SK-N-MC (cell line): ENCODE measurements at regions not wholly inside any gene's neighbourhood (a gene's known extent, or its start where the extent isn't known, plus 50 kb on each side); places are given as distances from the start of the nearest gene placed in this dataset.

Source experiments
- DNase-seq: peaks from one replicate; pipeline ENCODE4 v3.0.0-alpha.2; 2011; ENCODE audit warnings: low read depth, low spot score
- H3K27ac ChIP-seq: fragments of 200-600 bp; sonication (generic); 2 replicates; pipeline ENCODE4 v1.5.1; 2016; ENCODE audit warnings: mixed run types
- H3K36me3 ChIP-seq: fragments of 200-600 bp; sonication (generic); 2 replicates; pipeline ENCODE4 v1.6.1; 2017; ENCODE audit warnings: antibody characterized with exemption, low read length, mixed read lengths; ENCODE audit not compliant: insufficient read depth
- H3K4me3 ChIP-seq: fragments of 200-600 bp; sonication (generic); 2 replicates; pipeline ENCODE4 v1.5.1; 2016
- H3K9ac ChIP-seq: fragments of 200-600 bp; sonication (generic); 2 replicates; pipeline ENCODE4 v1.8.0; 2017; ENCODE audit warnings: mixed run types, mixed read lengths; ENCODE audit not compliant: insufficient read length
- H3K9me3 ChIP-seq: fragments of 200-600 bp; sonication (generic); 2 replicates; pipeline ENCODE4 v1.6.1; 2017; ENCODE audit warnings: low read depth, mild to moderate bottlenecking, antibody characterized with exemption, low read length, moderate library complexity, mixed read lengths
- EZH2 ChIP-seq: fragments of 200-600 bp; sonication (generic); IDR thresholded peaks from one replicate; pipeline ENCODE4 v1.6.1; 2017; ENCODE audit warnings: antibody characterized with exemption
- FOXP2 ChIP-seq: optimal IDR thresholded peaks from 2 replicates; pipeline ENCODE3; 2011; ENCODE audit warnings: mild to moderate bottlenecking, moderate library complexity; ENCODE audit not compliant: insufficient read depth; ENCODE audit errors: extremely low read length, control extremely low read depth
- POLR2AphosphoS5 ChIP-seq: IDR thresholded peaks from 2 replicates; pipeline ENCODE4 v1.6.1; 2012; ENCODE audit warnings: mild to moderate bottlenecking, low read depth, low read length, borderline replicate concordance

DNA sequence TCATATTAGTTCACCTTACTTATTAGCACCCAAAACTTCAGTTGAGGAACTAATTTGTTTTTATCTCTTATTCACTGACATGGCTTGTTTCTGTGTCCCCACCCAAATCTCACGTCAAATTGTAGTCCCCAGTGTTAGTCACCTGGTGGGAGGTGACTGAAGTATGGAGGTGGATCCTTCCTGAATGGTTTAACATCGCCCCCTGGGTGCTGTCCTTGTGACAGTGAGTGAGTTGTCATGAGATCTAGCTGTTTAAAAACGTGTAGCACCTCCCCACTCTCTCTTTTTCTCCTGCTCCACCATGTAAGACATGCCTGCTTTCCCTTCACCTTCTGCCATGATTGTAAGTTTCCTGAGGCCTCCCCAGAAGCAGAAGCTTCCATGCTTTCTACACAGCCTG is 75.0 kb upstream of the HECTD2 start:
- Histone ChIP-seq H3K9ac (no peak overlapping the region), H3K9me3 (no peaks in the 10 kb centered on the region), H3K27ac (no peak overlapping the region), H3K36me3 (no peaks in the 10 kb centered on the region), H3K4me3 (no peak overlapping the region)
- no peak for DNase-seq
- TF ChIP-seq FOXP2 (no peak), EZH2 (no peak), POLR2AphosphoS5 (no peak)

DNA sequence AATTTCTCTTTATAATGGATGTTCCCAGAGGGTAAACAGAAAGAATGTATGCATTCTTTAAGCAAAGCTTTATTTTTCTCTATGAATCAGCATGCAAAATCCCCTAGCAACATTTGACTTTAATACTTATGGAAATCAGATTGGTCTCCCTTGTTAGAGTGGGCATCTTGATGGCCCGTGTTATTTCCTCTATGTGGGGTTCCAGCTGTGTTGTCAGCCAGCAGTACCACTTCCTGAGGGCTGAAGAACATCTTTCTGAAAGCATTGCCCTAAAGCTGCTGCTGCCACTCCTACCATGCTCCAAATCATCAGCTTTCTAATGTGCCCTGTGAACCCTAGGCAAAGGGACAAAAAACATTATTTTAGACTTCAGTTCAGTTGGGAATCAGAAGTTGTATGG is 70.4 kb upstream of the HECTD2 start:
- no peaks in the 10 kb centered on the region for H3K9me3 ChIP-seq
- H3K4me3 ChIP-seq: no peak overlapping the region
- H3K36me3 ChIP-seq: no peaks in the 10 kb centered on the region
- DNase-seq: no peak
- TF ChIP-seq POLR2AphosphoS5 (no peak), EZH2 (no peak), FOXP2 (no peak)
- no peak overlapping the region for H3K9ac ChIP-seq
- peak overlapping the region; percentile 40; the same call in 1 of the 2 replicates for H3K27ac ChIP-seq

DNA sequence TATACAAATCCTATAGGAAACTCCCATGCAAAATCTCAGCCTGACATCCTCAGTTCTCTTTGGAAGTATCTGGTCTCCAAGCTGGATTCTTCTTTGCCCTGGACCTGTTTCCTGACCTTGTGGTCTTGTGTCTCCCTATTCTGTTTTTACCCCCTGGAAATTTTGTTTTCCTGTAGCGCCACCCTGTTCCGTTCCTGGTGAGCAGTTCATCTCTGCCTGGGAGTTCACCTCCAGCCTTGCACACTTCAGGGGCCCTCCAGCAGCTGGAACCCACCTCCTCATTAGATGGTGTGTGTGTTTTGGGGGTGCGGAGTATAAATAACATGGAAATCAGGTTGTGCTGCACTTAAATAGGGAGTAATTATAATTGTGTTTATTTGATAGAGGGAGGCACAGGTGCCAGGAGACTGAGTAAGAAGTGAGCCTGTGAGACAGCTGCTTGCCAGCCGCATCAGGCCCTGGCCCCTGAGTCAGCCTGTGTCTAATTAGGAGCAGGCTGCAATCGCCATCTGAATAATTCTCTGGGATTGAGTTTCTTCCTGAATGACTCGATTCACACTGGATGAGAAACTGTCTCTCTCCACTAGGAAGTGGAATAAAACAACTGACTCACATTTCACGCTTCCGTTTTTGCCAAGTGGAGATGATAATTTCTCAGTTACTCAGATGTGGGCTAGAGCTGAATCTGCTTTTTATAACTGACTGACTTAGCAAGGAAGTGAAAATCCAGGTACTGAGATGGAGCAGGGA is 69.4 kb upstream of the HECTD2 start:
- Histone ChIP-seq H3K36me3 (no peaks in the 10 kb centered on the region), H3K4me3 (peak overlapping the region; percentile 47), H3K27ac (peak overlapping the region; percentile 68), H3K9ac (no peak overlapping the region), H3K9me3 (no peaks in the 10 kb centered on the region)
- no peak for DNase-seq
- TF ChIP-seq EZH2: no peak
- TF ChIP-seq FOXP2: no peak
- TF ChIP-seq POLR2AphosphoS5: no peak

DNA sequence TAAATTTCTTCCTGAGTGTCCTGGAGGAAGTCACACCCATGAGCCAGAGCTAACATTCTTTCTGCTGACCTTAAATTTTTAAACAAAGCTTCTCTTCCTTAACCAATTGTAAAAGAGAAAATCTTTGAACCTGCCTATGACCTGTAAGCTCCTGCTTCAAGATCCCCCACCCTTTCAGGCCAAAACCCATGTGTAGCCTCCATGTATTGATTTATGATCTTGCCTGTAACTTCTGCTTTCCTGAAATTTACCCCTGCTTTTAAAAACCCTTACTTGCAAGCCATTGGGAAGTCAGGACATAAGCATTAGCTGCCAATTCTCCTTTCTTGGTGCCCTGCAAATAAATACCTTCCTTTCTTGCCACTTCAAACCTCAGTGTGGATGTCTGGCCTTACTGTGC is 68.5 kb upstream of the HECTD2 start:
- H3K27ac ChIP-seq: no peak overlapping the region
- no peak overlapping the region for H3K4me3 ChIP-seq
- no peaks in the 10 kb centered on the region for H3K36me3 ChIP-seq
- H3K9ac ChIP-seq: no peak overlapping the region
- TF ChIP-seq POLR2AphosphoS5 (no peak), FOXP2 (no peak), EZH2 (no peak)
- no peaks in the 10 kb centered on the region for H3K9me3 ChIP-seq
- DNase-seq: no peak

DNA sequence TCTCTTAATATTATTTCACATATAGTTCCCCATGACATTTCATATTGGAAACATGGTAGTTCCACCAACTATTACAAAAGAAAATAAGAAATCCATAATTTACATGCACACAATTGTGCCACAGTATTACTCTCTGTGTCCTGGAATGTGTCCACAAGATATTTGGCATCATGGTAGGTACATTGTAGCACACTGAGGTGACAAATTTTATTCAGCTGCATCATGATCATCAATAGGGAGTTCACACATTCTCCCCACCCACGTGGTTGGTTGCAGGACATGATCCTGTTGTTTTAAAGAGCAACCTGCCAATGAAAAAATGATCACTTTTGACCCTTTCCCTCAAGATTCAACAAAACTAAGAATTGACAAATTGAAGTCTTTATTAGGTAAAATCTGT is 67.1 kb upstream of the HECTD2 start:
- H3K4me3 ChIP-seq: no peak overlapping the region
- H3K9ac ChIP-seq: no peak overlapping the region
- DNase-seq: no peak
- no peak overlapping the region for H3K27ac ChIP-seq
- no peaks in the 10 kb centered on the region for H3K9me3 ChIP-seq
- TF ChIP-seq EZH2: no peak
- H3K36me3 ChIP-seq: no peaks in the 10 kb centered on the region

DNA sequence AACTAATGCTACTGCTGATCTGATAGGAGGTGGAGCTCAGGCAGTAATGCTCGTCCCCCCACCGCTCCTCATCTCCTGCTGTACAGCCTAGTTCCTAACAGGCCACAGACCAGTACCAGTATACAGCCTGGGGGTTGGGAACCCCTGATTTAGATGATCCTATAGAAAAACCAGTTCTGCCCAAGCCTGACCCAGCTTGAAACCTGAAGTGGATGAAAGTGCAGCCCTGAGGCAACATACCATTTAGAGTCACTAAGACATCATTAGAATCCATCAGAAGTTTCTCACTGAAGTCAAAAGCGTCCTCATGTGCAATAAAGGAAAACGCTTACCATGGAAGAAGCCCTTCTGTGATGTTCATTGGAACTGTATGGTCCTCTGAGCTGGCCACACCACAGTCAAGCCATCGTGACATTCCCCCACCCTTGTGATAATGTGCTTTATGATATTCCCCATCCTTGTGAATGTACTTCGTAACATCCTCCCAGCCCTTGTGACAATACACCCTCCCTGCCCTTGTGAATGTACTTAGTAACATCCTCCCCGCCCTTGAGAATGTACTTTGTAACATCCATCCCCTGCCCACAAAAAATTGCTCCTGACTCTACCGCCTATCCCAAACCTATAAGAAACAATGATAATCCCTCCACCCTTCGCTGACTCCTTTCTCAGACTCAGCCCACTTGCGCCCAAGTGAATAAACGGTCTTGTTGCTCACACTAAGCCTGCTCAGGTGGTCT is 65.9 kb upstream of the HECTD2 start:
- Histone ChIP-seq H3K9ac (no peak overlapping the region), H3K4me3 (no peak overlapping the region), H3K27ac (no peak overlapping the region), H3K9me3 (no peaks in the 10 kb centered on the region), H3K36me3 (no peaks in the 10 kb centered on the region)
- DNase-seq: no peak
- TF ChIP-seq FOXP2 (no peak), POLR2AphosphoS5 (no peak), EZH2 (no peak)

DNA sequence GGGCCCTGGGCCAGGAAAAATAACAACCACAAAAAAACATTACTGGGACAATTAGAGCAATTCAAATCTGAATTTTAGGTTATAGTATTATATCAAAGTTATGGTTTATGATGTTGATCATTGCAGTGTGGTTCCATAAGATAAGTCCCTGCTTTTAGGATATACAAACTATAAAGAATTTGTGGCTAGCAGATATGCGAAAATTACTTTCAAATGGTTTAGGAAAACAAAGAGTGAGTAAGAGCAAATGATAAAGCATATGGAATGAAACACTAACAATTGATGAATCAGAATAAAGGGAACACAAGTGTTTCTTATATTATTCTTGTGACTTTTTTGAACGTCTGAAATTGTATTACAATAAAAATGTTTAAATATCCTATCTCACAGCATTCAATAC is 64.4 kb upstream of the HECTD2 start:
- no peak overlapping the region for H3K9ac ChIP-seq
- no peak for DNase-seq
- no peaks in the 10 kb centered on the region for H3K9me3 ChIP-seq
- H3K27ac ChIP-seq: no peak overlapping the region
- no peak overlapping the region for H3K4me3 ChIP-seq
- no peaks in the 10 kb centered on the region for H3K36me3 ChIP-seq
- TF ChIP-seq EZH2 (no peak), FOXP2 (no peak), POLR2AphosphoS5 (no peak)

DNA sequence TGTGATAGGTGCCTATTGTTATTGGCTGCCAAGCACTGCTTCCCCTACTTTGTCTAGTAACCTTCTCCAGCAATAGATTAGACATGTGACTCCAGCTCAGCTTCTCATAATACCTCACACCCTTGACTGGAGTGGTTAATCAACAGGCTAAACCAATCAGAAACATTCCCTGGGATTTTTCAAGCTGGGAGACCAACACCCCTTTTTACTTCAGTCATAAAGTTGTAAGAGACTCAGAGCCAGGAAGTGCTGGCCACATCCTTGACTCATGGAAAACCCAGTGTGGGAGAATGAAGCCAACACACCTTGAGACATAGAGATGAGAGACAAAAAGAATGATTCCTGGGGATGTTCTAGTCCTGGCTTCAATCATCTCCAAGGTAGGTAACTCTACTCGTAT is 62.6 kb upstream of the HECTD2 start:
- H3K9me3 ChIP-seq: no peaks in the 10 kb centered on the region
- no peak overlapping the region for H3K4me3 ChIP-seq
- H3K9ac ChIP-seq: no peak overlapping the region
- TF ChIP-seq FOXP2: no peak
- no peak for TF ChIP-seq POLR2AphosphoS5
- TF ChIP-seq EZH2: no peak
- no peaks in the 10 kb centered on the region for H3K36me3 ChIP-seq
- no peak overlapping the region for H3K27ac ChIP-seq
- DNase-seq: no peak
